ENCODE measurements at regions not wholly inside any gene's neighbourhood (a gene's known extent, or its start where the extent isn't known, plus 50 kb on each side); places are given as distances from the start of the nearest gene placed in this dataset.

GRCh38 chr11:82465481-82465880 is 268.2 kb downstream of the FAM181B start (continued):
- TF ChIP-seq SNAI2 (CRISPR knock-in tag; IDR thresholded peaks at IDR 0.05) (no peak), ZFP3 (CRISPR knock-in tag; IDR thresholded peaks at IDR 0.05) (no peak), ZNF565 (CRISPR knock-in tag; conservative IDR thresholded peaks at IDR 0.05; ENCODE audit: low read depth) (no peak)

GRCh38 chr11:82462608-82463242 is 270.9 kb downstream of the FAM181B start:
- no peak for ATAC-seq
- TF ChIP-seq TSHZ2 (CRISPR knock-in tag; IDR thresholded peaks at IDR 0.05) = no peak
- TF ChIP-seq ESRRG (CRISPR knock-in tag; IDR thresholded peaks at IDR 0.05) = no peak
- no peak for TF ChIP-seq ZC3H10 (CRISPR knock-in tag; IDR thresholded peaks at IDR 0.05)
- TF ChIP-seq ISL1 (CRISPR knock-in tag; IDR thresholded peaks at IDR 0.05) = no peak
- TF ChIP-seq CSDC2 (CRISPR knock-in tag; IDR thresholded peaks at IDR 0.05) = no peak
- TF ChIP-seq RARB (CRISPR knock-in tag; IDR thresholded peaks at IDR 0.05) = no peak
- no peak for TF ChIP-seq POU6F1 (CRISPR knock-in tag; IDR thresholded peaks at IDR 0.05; ENCODE audit: borderline replicate concordance, low read depth)
- no peak for TF ChIP-seq ARNTL (CRISPR knock-in tag; IDR thresholded peaks at IDR 0.05; ENCODE audit: borderline replicate concordance, low read depth)
- no peak for TF ChIP-seq ZFP30 (CRISPR knock-in tag; IDR thresholded peaks at IDR 0.05)
- no peak for TF ChIP-seq ZNF565 (CRISPR knock-in tag; conservative IDR thresholded peaks at IDR 0.05; ENCODE audit: low read depth)
- TF ChIP-seq OSR1 (CRISPR knock-in tag; IDR thresholded peaks at IDR 0.05) = no peak
- no peak for TF ChIP-seq PPARA (CRISPR knock-in tag; IDR thresholded peaks at IDR 0.05; ENCODE audit: borderline replicate concordance)
- TF ChIP-seq ZFP3 (CRISPR knock-in tag; IDR thresholded peaks at IDR 0.05) = no peak
- TF ChIP-seq ZNF70 (CRISPR knock-in tag; IDR thresholded peaks at IDR 0.05) = no peak
- TF ChIP-seq CSRNP3 (CRISPR knock-in tag; IDR thresholded peaks at IDR 0.05) = no peak
- TF ChIP-seq GLIS3 (CRISPR knock-in tag; IDR thresholded peaks at IDR 0.05) = no peak
- TF ChIP-seq BACH2 (CRISPR knock-in tag; IDR thresholded peaks at IDR 0.05; ENCODE audit: borderline replicate concordance) = no peak
- TF ChIP-seq SNAI2 (CRISPR knock-in tag; IDR thresholded peaks at IDR 0.05) = no peak
- TF ChIP-seq CREB5 (CRISPR knock-in tag; IDR thresholded peaks at IDR 0.05; ENCODE audit: low read depth) = no peak

GRCh38 chr11:82458761-82459160 is 274.9 kb downstream of the FAM181B start:
- ATAC-seq = no peak
- no peak for TF ChIP-seq ZFP3 (CRISPR knock-in tag; IDR thresholded peaks at IDR 0.05)
- no peak for TF ChIP-seq CREB5 (CRISPR knock-in tag; IDR thresholded peaks at IDR 0.05; ENCODE audit: low read depth)
- TF ChIP-seq ISL1 (CRISPR knock-in tag; IDR thresholded peaks at IDR 0.05) = no peak
- TF ChIP-seq ESRRG (CRISPR knock-in tag; IDR thresholded peaks at IDR 0.05) = no peak
- TF ChIP-seq PATZ1 (CRISPR knock-in tag; IDR thresholded peaks at IDR 0.05; ENCODE audit: borderline replicate concordance) = no peak
- TF ChIP-seq ZNF565 (CRISPR knock-in tag; conservative IDR thresholded peaks at IDR 0.05; ENCODE audit: low read depth) = no peak
- TF ChIP-seq ARNTL (CRISPR knock-in tag; IDR thresholded peaks at IDR 0.05; ENCODE audit: borderline replicate concordance, low read depth) = no peak
- TF ChIP-seq TOX (CRISPR knock-in tag; IDR thresholded peaks at IDR 0.05; ENCODE audit: borderline replicate concordance) = no peak
- no peak for TF ChIP-seq ZC3H10 (CRISPR knock-in tag; IDR thresholded peaks at IDR 0.05)
- no peak for TF ChIP-seq GLIS3 (CRISPR knock-in tag; IDR thresholded peaks at IDR 0.05)
- no peak for TF ChIP-seq POU6F1 (CRISPR knock-in tag; IDR thresholded peaks at IDR 0.05; ENCODE audit: borderline replicate concordance, low read depth)
- no peak for TF ChIP-seq PPARA (CRISPR knock-in tag; IDR thresholded peaks at IDR 0.05; ENCODE audit: borderline replicate concordance)
- no peak for TF ChIP-seq TCF4 (CRISPR knock-in tag; IDR thresholded peaks at IDR 0.05; ENCODE audit: borderline replicate concordance)
- TF ChIP-seq SNAI2 (CRISPR knock-in tag; IDR thresholded peaks at IDR 0.05) = no peak
- no peak for TF ChIP-seq OSR1 (CRISPR knock-in tag; IDR thresholded peaks at IDR 0.05)

All from SK-N-SH treated with all-trans-retinoic acid at 6 μM for 48 hours (cell line).